ENCODE measurements at regions not wholly inside any gene's neighbourhood (a gene's known extent, or its start where the extent isn't known, plus 50 kb on each side); places are given as distances from the start of the nearest gene placed in this dataset.

- no peaks in the 10 kb centered on the region for H3K36me3 ChIP-seq (ENCODE audit: low read depth)
- ATAC-seq: no peak
- no peaks in the 10 kb centered on the region for H3K4me1 ChIP-seq (ENCODE audit: low read depth)
- no peak overlapping the region for H3K4me3 ChIP-seq
- DNase-seq: peak in 1 of 3 donors; percentile 1
- intact Hi-C loops (cut with DNase I, micrococcal nuclease): no loop called here
- TF ChIP-seq CTCF (IDR thresholded peaks at IDR 0.05): no peak
- H3K9me3 ChIP-seq: no peaks in the 10 kb centered on the region
These were observed 159.4 kb downstream of the MACROH2A1 start for GRCh38 chr5:135239453-135240282.

GRCh38 chr5:135238622-135239452 lies 160.2 kb downstream of the MACROH2A1 start:
- Histone ChIP-seq H3K36me3 (ENCODE audit: low read depth) (no peaks in the 10 kb centered on the region), H3K4me3 (no peak overlapping the region), H3K9me3 (no peaks in the 10 kb centered on the region), H3K4me1 (ENCODE audit: low read depth) (no peaks in the 10 kb centered on the region)
- DNase-seq: no peak
- no peak for ATAC-seq
- TF ChIP-seq CTCF (IDR thresholded peaks at IDR 0.05): no peak
- intact Hi-C loops (cut with DNase I, micrococcal nuclease): no loop called here

GRCh38 chr5:135237748-135238103 lies 161.3 kb downstream of the MACROH2A1 start:
- Histone ChIP-seq H3K4me1 (ENCODE audit: low read depth) (no peaks in the 10 kb centered on the region), H3K9me3 (no peaks in the 10 kb centered on the region), H3K4me3 (no peak overlapping the region), H3K36me3 (ENCODE audit: low read depth) (no peaks in the 10 kb centered on the region)
- intact Hi-C loops (cut with DNase I, micrococcal nuclease): no loop called here
- ATAC-seq: no peak
- DNase-seq: no peak
- TF ChIP-seq CTCF (IDR thresholded peaks at IDR 0.05): no peak

GRCh38 chr5:135236908-135237747 lies 161.9 kb downstream of the MACROH2A1 start:
- Histone ChIP-seq H3K4me3 (no peak overlapping the region), H3K36me3 (ENCODE audit: low read depth) (no peaks in the 10 kb centered on the region), H3K9me3 (no peaks in the 10 kb centered on the region), H3K4me1 (ENCODE audit: low read depth) (no peaks in the 10 kb centered on the region)
- no peak for DNase-seq
- intact Hi-C loops (cut with DNase I, micrococcal nuclease): no loop called here
- no peak for TF ChIP-seq CTCF (IDR thresholded peaks at IDR 0.05)
- no peak for ATAC-seq

- TF ChIP-seq CTCF (IDR thresholded peaks at IDR 0.05): no peak
- H3K4me1 ChIP-seq (ENCODE audit: low read depth): no peaks in the 10 kb centered on the region
- no peak overlapping the region for H3K4me3 ChIP-seq
- no peaks in the 10 kb centered on the region for H3K9me3 ChIP-seq
- DNase-seq: no peak
- ATAC-seq: no peak
- H3K36me3 ChIP-seq (ENCODE audit: low read depth): no peaks in the 10 kb centered on the region
- intact Hi-C loops (cut with DNase I, micrococcal nuclease): no loop called here
These were observed 162.7 kb downstream of the MACROH2A1 start for GRCh38 chr5:135236228-135236907.
